ENCODE measurements at regions not wholly inside any gene's neighbourhood (a gene's known extent, or its start where the extent isn't known, plus 50 kb on each side); places are given as distances from the start of the nearest gene placed in this dataset.

GRCh38 chr7:145193951-145194350, 358.1 kb upstream of the TPK1 start:
- H3K4me3 ChIP-seq (ENCODE audit: low read depth, low read length): no peak overlapping the region
- TF ChIP-seq, protein P1, sequence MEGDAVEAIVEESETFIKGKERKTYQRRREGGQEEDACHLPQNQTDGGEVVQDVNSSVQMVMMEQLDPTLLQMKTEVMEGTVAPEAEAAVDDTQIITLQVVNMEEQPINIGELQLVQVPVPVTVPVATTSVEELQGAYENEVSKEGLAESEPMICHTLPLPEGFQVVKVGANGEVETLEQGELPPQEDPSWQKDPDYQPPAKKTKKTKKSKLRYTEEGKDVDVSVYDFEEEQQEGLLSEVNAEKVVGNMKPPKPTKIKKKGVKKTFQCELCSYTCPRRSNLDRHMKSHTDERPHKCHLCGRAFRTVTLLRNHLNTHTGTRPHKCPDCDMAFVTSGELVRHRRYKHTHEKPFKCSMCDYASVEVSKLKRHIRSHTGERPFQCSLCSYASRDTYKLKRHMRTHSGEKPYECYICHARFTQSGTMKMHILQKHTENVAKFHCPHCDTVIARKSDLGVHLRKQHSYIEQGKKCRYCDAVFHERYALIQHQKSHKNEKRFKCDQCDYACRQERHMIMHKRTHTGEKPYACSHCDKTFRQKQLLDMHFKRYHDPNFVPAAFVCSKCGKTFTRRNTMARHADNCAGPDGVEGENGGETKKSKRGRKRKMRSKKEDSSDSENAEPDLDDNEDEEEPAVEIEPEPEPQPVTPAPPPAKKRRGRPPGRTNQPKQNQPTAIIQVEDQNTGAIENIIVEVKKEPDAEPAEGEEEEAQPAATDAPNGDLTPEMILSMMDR (IDR thresholded peaks at IDR 0.05; ENCODE audit: low read depth, low read length): no peak
- no peak for DNase-seq (ENCODE audit: low read depth, low spot score)
- in situ Hi-C loops (cut with HindIII; ENCODE audit: low sequenced_read_pairs): no loop called here

DNA sequence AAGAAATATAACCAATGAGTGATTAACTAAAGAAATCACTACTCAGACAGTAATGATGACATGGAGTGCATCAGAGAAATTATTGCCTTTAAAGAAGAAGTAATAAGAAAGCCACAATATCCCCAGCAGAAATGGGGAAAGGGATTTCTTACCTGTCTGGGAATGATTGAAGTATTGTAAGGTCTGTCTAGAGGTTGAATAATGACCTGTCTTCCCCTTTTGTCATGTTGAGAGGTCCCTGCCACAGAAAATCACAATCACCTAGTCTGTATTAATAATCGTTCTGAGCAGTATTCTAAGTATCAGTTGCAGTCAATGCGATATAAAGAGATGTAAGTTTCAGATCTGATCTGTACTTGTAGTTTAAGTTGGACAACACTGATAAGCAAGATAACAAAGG, 349.1 kb upstream of the TPK1 start:
- in situ Hi-C loops (cut with HindIII; ENCODE audit: low sequenced_read_pairs): no loop called here
- TF ChIP-seq, protein P1 (IDR thresholded peaks at IDR 0.05; ENCODE audit: low read depth, low read length): no peak
- H3K4me3 ChIP-seq (ENCODE audit: low read depth, low read length): no peak overlapping the region
- DNase-seq (ENCODE audit: low read depth, low spot score): no peak

- in situ Hi-C loops (cut with HindIII; ENCODE audit: low sequenced_read_pairs): no loop called here
- H3K4me3 ChIP-seq (ENCODE audit: low read depth, low read length): no peak overlapping the region
- DNase-seq (ENCODE audit: low read depth, low spot score): no peak
- TF ChIP-seq, protein P1 (IDR thresholded peaks at IDR 0.05; ENCODE audit: low read depth, low read length): no peak
Observed at GRCh38 chr7:145183069-145183468, 347.2 kb upstream of the TPK1 start.

- in situ Hi-C loops (cut with HindIII; ENCODE audit: low sequenced_read_pairs): no loop called here
- TF ChIP-seq, protein P1 (IDR thresholded peaks at IDR 0.05; ENCODE audit: low read depth, low read length): no peak
- H3K4me3 ChIP-seq (ENCODE audit: low read depth, low read length): no peak overlapping the region
- DNase-seq (ENCODE audit: low read depth, low spot score): no peak
Observed at GRCh38 chr7:145175366-145175765, 339.5 kb upstream of the TPK1 start.

DNA sequence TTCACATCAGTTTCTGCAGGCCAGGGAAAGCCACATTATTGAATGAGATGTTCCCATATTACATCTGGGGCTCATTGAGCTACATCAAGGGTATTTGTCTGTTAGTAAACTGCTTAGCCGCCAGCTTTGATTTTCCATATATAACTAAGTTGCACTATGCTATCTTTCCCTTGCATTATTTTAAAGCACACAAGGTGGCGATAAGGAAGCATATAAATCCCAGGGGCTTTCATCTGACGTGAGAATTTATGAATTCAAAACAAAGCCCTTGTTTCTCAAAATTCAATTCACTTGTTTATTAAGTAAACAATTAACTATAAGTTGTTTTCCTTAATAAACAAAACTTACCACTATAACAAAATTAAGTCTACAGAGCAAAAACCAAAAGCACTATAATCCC, 334.1 kb upstream of the TPK1 start:
- no peak for DNase-seq (ENCODE audit: low read depth, low spot score)
- TF ChIP-seq, protein P1 (IDR thresholded peaks at IDR 0.05; ENCODE audit: low read depth, low read length): no peak
- no peak overlapping the region for H3K4me3 ChIP-seq (ENCODE audit: low read depth, low read length)
- in situ Hi-C loops (cut with HindIII; ENCODE audit: low sequenced_read_pairs): no loop called here

DNA sequence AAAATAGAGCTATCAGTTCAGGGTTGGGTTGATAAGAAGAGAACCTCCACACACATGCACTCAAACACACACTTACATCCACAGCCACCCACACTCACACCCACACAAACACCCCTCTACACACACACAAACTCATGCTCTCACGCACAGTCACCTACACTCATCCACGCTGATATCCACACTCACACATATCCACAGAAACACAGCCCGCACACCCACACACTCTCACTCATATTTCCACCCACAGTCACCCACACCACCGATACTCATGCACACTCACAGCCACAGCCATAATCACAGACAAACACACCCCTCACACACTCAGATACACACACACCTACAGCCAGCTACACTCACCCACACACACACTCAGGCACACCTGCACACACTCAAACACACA, 333.0 kb upstream of the TPK1 start:
- TF ChIP-seq, protein P1 (IDR thresholded peaks at IDR 0.05; ENCODE audit: low read depth, low read length): no peak
- no peak overlapping the region for H3K4me3 ChIP-seq (ENCODE audit: low read depth, low read length)
- in situ Hi-C loops (cut with HindIII; ENCODE audit: low sequenced_read_pairs): no loop called here
- no peak for DNase-seq (ENCODE audit: low read depth, low spot score)

DNA sequence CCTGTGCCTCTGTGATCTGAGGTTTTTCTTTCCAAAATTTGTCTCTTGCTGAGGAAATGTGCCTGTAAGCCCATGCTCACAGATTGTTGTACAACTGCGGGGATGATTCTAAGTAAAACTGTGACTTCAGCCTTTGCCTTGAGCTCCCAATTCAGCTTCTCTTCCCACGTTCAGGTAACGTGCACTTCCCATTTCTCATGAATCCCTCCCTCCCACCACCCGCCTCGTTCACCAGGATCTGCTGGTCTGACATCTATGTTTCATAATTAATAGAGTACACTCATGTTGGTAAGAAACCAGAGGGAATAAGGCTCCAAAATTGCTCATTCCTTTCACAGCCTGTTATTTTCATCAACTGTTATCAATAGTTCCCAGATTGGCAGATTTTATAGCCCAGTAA, 332.6 kb upstream of the TPK1 start:
- in situ Hi-C loops (cut with HindIII; ENCODE audit: low sequenced_read_pairs): no loop called here
- no peak overlapping the region for H3K4me3 ChIP-seq (ENCODE audit: low read depth, low read length)
- TF ChIP-seq, protein P1 (IDR thresholded peaks at IDR 0.05; ENCODE audit: low read depth, low read length): no peak
- no peak for DNase-seq (ENCODE audit: low read depth, low spot score)
